ENCODE measurements at regions not wholly inside any gene's neighbourhood (a gene's known extent, or its start where the extent isn't known, plus 50 kb on each side); places are given as distances from the start of the nearest gene placed in this dataset.
"Not testable (repeated sequence)": the region's sequence is repeated elsewhere in the genome, so short reads cannot be mapped to it uniquely, and the experiment has no call there.

GRCh38 chr4:4089716-4090419 lies 136.9 kb downstream of the OTOP1 start:
- ATAC-seq; H3K27ac ChIP-seq (ENCODE audit: extremely low read depth, low read depth, low read length); H3K79me2 ChIP-seq (ENCODE audit: control insufficient read depth, insufficient read depth, low read length); BruUV-seq (replicated peaks); CTCF ChIA-PET (ENCODE audit: low intra/inter-chr PET ratio); H4K20me1 ChIP-seq (replicated peaks; ENCODE audit: control insufficient read depth, insufficient read depth, low read length); H3K9ac ChIP-seq (ENCODE audit: insufficient read depth in 1 of 2, low read depth in 2 of 2, low read length in 2 of 2); H3K4me3 ChIP-seq; H3K9me1 ChIP-seq (ENCODE audit: control insufficient read depth, insufficient read depth, low read length); H3K4me2 ChIP-seq (ENCODE audit: insufficient read depth, low read length); H3K9me3 ChIP-seq (replicated peaks; ENCODE audit: control insufficient read depth, insufficient read depth, low read depth, low read length); FAIRE-seq; H3K4me1 ChIP-seq (replicated peaks in 1 of 2; ENCODE audit: control insufficient read depth in 2 of 2, insufficient read depth in 2 of 2, low read length in 2 of 2); H3K36me3 ChIP-seq (ENCODE audit: control insufficient read depth, insufficient read depth, low read length); H3K27me3 ChIP-seq (ENCODE audit: control insufficient read depth in 2 of 2, insufficient read depth in 2 of 2, low read length in 2 of 2); H2AFZ ChIP-seq (ENCODE audit: low read depth, low read length); TF ChIP-seq JUN (CRISPR knock-in tag; IDR thresholded peaks at IDR 0.05; ENCODE audit: borderline replicate concordance); JUND (tag; IDR thresholded peaks at IDR 0.05; ENCODE audit: borderline replicate concordance, low read depth, low read length); ATF3 (CRISPR knock-in tag; conservative IDR thresholded peaks at IDR 0.05): not testable (repeated sequence)
- POLR2A ChIA-PET: interaction anchor here (1.1 kb wide), 1 partner anchor 18 kb away, joined by 4 read pairs; no protein-coding TSS in a partner anchor
- TF ChIP-seq JUN (IDR thresholded peaks at IDR 0.05; ENCODE audit: borderline replicate concordance, low read depth, low read length): 0 out of 2 replicates have a peak, but pooled peaks have one; percentile 38
- peak; percentile 69 for TF ChIP-seq JUND (IDR thresholded peaks at IDR 0.05; ENCODE audit: borderline replicate concordance, low read depth, low read length)
- 0 out of 2 replicates have a peak, but pooled peaks have one; percentile 11 for TF ChIP-seq ESRRA (IDR thresholded peaks at IDR 0.05; ENCODE audit: borderline replicate concordance, low read depth)
- TF ChIP-seq ATF3 (IDR thresholded peaks at IDR 0.05): peak; percentile 69
- peak; percentile 55 for TF ChIP-seq FOSL1 (tag; conservative IDR thresholded peaks at IDR 0.05)
- TF ChIP-seq, protein P1, sequence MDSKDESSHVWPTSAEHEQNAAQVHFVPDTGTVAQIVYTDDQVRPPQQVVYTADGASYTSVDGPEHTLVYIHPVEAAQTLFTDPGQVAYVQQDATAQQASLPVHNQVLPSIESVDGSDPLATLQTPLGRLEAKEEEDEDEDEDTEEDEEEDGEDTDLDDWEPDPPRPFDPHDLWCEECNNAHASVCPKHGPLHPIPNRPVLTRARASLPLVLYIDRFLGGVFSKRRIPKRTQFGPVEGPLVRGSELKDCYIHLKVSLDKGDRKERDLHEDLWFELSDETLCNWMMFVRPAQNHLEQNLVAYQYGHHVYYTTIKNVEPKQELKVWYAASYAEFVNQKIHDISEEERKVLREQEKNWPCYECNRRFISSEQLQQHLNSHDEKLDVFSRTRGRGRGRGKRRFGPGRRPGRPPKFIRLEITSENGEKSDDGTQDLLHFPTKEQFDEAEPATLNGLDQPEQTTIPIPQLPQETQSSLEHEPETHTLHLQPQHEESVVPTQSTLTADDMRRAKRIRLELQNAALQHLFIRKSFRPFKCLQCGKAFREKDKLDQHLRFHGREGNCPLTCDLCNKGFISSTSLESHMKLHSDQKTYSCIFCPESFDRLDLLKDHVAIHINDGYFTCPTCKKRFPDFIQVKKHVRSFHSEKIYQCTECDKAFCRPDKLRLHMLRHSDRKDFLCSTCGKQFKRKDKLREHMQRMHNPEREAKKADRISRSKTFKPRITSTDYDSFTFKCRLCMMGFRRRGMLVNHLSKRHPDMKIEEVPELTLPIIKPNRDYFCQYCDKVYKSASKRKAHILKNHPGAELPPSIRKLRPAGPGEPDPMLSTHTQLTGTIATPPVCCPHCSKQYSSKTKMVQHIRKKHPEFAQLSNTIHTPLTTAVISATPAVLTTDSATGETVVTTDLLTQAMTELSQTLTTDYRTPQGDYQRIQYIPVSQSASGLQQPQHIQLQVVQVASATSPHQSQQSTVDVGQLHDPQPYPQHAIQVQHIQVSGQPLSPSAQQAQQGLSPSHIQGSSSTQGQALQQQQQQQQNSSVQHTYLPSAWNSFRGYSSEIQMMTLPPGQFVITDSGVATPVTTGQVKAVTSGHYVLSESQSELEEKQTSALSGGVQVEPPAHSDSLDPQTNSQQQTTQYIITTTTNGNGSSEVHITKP (IDR thresholded peaks at IDR 0.05; ENCODE audit: partially characterized antibody): peak; percentile 51
- in situ Hi-C loops (cut with MboI): loop anchor here (10.0 kb wide), 1 partner anchor 85 kb away; no protein-coding TSS in a partner anchor
- intact Hi-C loops (cut with micrococcal nuclease): loop anchor here (10.0 kb wide), 1 partner anchor 105 kb away; no protein-coding TSS in a partner anchor
- peak in 1 of 4 experiments; percentile 9 for DNase-seq (ENCODE audit: extremely low read depth in 1 of 4, low spot score in 3 of 4)
- 2% methylated on average over 7 of the region's 7 CpGs for WGBS (ENCODE audit: insufficient coverage, low coverage, missing lambda C conversion rate)

All from K562 (cell line).